ENCODE measurements at regions not wholly inside any gene's neighbourhood (a gene's known extent, or its start where the extent isn't known, plus 50 kb on each side); places are given as distances from the start of the nearest gene placed in this dataset.

DNA sequence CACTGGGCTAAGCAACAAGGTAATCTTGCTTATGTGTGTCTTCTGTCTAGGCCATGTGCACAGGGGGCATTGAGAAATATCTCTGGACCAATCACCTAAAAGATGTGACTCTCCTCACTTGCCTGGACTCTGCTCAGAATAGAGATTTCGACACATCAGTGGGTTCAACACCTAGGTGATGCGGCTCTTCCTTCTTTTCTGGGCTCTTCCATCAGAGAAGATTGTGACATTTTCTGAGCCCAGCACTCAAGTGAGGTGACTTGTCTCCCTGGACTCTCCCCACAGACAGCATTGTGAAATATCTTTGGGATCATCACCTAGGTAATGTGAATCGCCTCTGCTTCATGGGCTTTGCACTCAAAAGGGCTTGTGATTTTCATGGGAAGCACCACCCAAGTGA is 1904.1 kb downstream of the TP53TG3F start:
- Histone ChIP-seq H3K9ac (ENCODE audit: insufficient read depth in 1 of 2, low read depth in 2 of 2, low read length in 2 of 2) (no peak overlapping the region), H3K27ac (ENCODE audit: extremely low read depth, low read depth, low read length) (no peak overlapping the region), H3K27me3 (ENCODE audit: control insufficient read depth in 2 of 2, insufficient read depth in 2 of 2, low read length in 2 of 2) (no peaks in the 10 kb centered on the region), H3K4me3 (no peak overlapping the region), H3K4me2 (ENCODE audit: insufficient read depth, low read length) (no peak overlapping the region), H3K36me3 (ENCODE audit: control insufficient read depth, insufficient read depth, low read length) (no peaks in the 10 kb centered on the region), H3K9me3 (replicated peaks; ENCODE audit: control insufficient read depth, insufficient read depth, low read depth, low read length) (peaks cover 2% of the 10 kb centered on the region; the same call in 1 of the 2 replicates), H3K4me1 (replicated peaks in 1 of 2; ENCODE audit: control insufficient read depth in 2 of 2, insufficient read depth in 2 of 2, low read length in 2 of 2) (no peaks in the 10 kb centered on the region), H3K9me1 (ENCODE audit: control insufficient read depth, insufficient read depth, low read length) (no peaks in the 10 kb centered on the region), H3K79me2 (ENCODE audit: control insufficient read depth, insufficient read depth, low read length) (no peaks in the 10 kb centered on the region), H2AFZ (ENCODE audit: low read depth, low read length) (no peak overlapping the region), H4K20me1 (replicated peaks; ENCODE audit: control insufficient read depth, insufficient read depth, low read length) (no peaks in the 10 kb centered on the region)
- BruUV-seq (replicated peaks) = no TSS peak
- FAIRE-seq (no peak), DNase-seq (ENCODE audit: extremely low read depth in 1 of 4, low spot score in 3 of 4) (no peak), ATAC-seq (no peak)
- in situ Hi-C loops (cut with MboI) = no loop called here
- TF ChIP-seq ZNF655 (CRISPR knock-in tag; IDR thresholded peaks at IDR 0.05) (no peak), HINFP (tag; conservative IDR thresholded peaks at IDR 0.05; ENCODE audit: low read depth) (no peak), POLR2G (IDR thresholded peaks at IDR 0.05; ENCODE audit: low read depth, low read length) (no peak), SRSF9 (IDR thresholded peaks at IDR 0.05; ENCODE audit: borderline replicate concordance, low read depth, low read length) (no peak), CLOCK (CRISPR knock-in tag; IDR thresholded peaks at IDR 0.05; ENCODE audit: borderline replicate concordance) (no peak), SREBF2 (CRISPR knock-in tag; IDR thresholded peaks at IDR 0.05) (no peak), EZH2 (IDR thresholded peaks at IDR 0.05; ENCODE audit: borderline replicate concordance, low read depth, low read length) (no peak), DMBX1 (CRISPR knock-in tag; IDR thresholded peaks at IDR 0.05; ENCODE audit: borderline replicate concordance) (no peak), ELF2 (CRISPR knock-in tag; IDR thresholded peaks at IDR 0.05) (no peak), SNIP1 (IDR thresholded peaks at IDR 0.05; ENCODE audit: low read depth) (no peak)
- TF ChIP-seq, protein P1, sequence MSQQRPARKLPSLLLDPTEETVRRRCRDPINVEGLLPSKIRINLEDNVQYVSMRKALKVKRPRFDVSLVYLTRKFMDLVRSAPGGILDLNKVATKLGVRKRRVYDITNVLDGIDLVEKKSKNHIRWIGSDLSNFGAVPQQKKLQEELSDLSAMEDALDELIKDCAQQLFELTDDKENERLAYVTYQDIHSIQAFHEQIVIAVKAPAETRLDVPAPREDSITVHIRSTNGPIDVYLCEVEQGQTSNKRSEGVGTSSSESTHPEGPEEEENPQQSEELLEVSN (IDR thresholded peaks at IDR 0.05; ENCODE audit: borderline replicate concordance in 1 of 2, extremely low read depth in 1 of 2, insufficient read depth in 1 of 2, insufficient read length in 1 of 2, low read depth in 1 of 2, low read length in 1 of 2, poor library complexity in 1 of 2, severe bottlenecking in 1 of 2) = no peak
- intact Hi-C loops (cut with micrococcal nuclease) = no loop called here
- CTCF ChIA-PET (ENCODE audit: low intra/inter-chr PET ratio) = no interaction called here
- 0% methylated on average over 3 of the region's 3 CpGs for WGBS (ENCODE audit: insufficient coverage, low coverage, missing lambda C conversion rate)
- POLR2A ChIA-PET = no interaction called here

Measured in K562 (cell line).